ENCODE measurements at regions not wholly inside any gene's neighbourhood (a gene's known extent, or its start where the extent isn't known, plus 50 kb on each side); places are given as distances from the start of the nearest gene placed in this dataset.

- no peaks in the 10 kb centered on the region for H3K9me3 ChIP-seq (ENCODE audit: control insufficient read depth, low read length)
- no peak overlapping the region for H3K4me3 ChIP-seq (ENCODE audit: low read length)
- H3K27me3 ChIP-seq (replicated peaks; ENCODE audit: control insufficient read depth, insufficient read depth, low read length): no peaks in the 10 kb centered on the region
- no peak overlapping the region for H3K9ac ChIP-seq (ENCODE audit: low read length)
- H3K36me3 ChIP-seq (ENCODE audit: control insufficient read depth, insufficient read depth, low read length, severe bottlenecking): no peaks in the 10 kb centered on the region
- peaks cover 11% of the 10 kb centered on the region for H3K4me1 ChIP-seq (ENCODE audit: control insufficient read depth, insufficient read depth, low read length)
- DNase-seq (ENCODE audit: low read depth): no peak
These were observed 245.1 kb downstream of the RHOU start for GRCh38 chr1:228980232-228980937.

GRCh38 chr1:228982637-228983036 is 247.4 kb downstream of the RHOU start:
- Histone ChIP-seq H3K36me3 (ENCODE audit: control insufficient read depth, insufficient read depth, low read length, severe bottlenecking) (no peaks in the 10 kb centered on the region), H3K4me3 (ENCODE audit: low read length) (no peak overlapping the region), H3K27me3 (replicated peaks; ENCODE audit: control insufficient read depth, insufficient read depth, low read length) (no peaks in the 10 kb centered on the region), H3K9me3 (ENCODE audit: control insufficient read depth, low read length) (no peaks in the 10 kb centered on the region), H3K9ac (ENCODE audit: low read length) (no peak overlapping the region), H3K4me1 (ENCODE audit: control insufficient read depth, insufficient read depth, low read length) (peaks cover 19% of the 10 kb centered on the region)
- DNase-seq (ENCODE audit: low read depth): no peak

- Histone ChIP-seq H3K9ac (ENCODE audit: low read length) (no peak overlapping the region), H3K27me3 (replicated peaks; ENCODE audit: control insufficient read depth, insufficient read depth, low read length) (no peaks in the 10 kb centered on the region), H3K36me3 (ENCODE audit: control insufficient read depth, insufficient read depth, low read length, severe bottlenecking) (no peaks in the 10 kb centered on the region), H3K4me1 (ENCODE audit: control insufficient read depth, insufficient read depth, low read length) (peaks cover 19% of the 10 kb centered on the region), H3K9me3 (ENCODE audit: control insufficient read depth, low read length) (no peaks in the 10 kb centered on the region), H3K4me3 (ENCODE audit: low read length) (no peak overlapping the region)
- DNase-seq (ENCODE audit: low read depth): no peak
These were observed 248.0 kb downstream of the RHOU start for GRCh38 chr1:228983231-228983660.

- H3K36me3 ChIP-seq (ENCODE audit: control insufficient read depth, insufficient read depth, low read length, severe bottlenecking): no peaks in the 10 kb centered on the region
- H3K4me3 ChIP-seq (ENCODE audit: low read length): no peak overlapping the region
- no peaks in the 10 kb centered on the region for H3K27me3 ChIP-seq (replicated peaks; ENCODE audit: control insufficient read depth, insufficient read depth, low read length)
- no peaks in the 10 kb centered on the region for H3K9me3 ChIP-seq (ENCODE audit: control insufficient read depth, low read length)
- no peak for DNase-seq (ENCODE audit: low read depth)
- peaks cover 14% of the 10 kb centered on the region for H3K4me1 ChIP-seq (ENCODE audit: control insufficient read depth, insufficient read depth, low read length)
- no peak overlapping the region for H3K9ac ChIP-seq (ENCODE audit: low read length)
These were observed 248.4 kb downstream of the RHOU start for GRCh38 chr1:228983661-228984060.

GRCh38 chr1:228984107-228984506 is 248.8 kb downstream of the RHOU start:
- DNase-seq (ENCODE audit: low read depth): no peak
- no peaks in the 10 kb centered on the region for H3K27me3 ChIP-seq (replicated peaks; ENCODE audit: control insufficient read depth, insufficient read depth, low read length)
- peaks cover 10% of the 10 kb centered on the region for H3K4me1 ChIP-seq (ENCODE audit: control insufficient read depth, insufficient read depth, low read length)
- H3K4me3 ChIP-seq (ENCODE audit: low read length): no peak overlapping the region
- no peaks in the 10 kb centered on the region for H3K9me3 ChIP-seq (ENCODE audit: control insufficient read depth, low read length)
- no peaks in the 10 kb centered on the region for H3K36me3 ChIP-seq (ENCODE audit: control insufficient read depth, insufficient read depth, low read length, severe bottlenecking)
- no peak overlapping the region for H3K9ac ChIP-seq (ENCODE audit: low read length)

GRCh38 chr1:228984646-228985631 is 249.7 kb downstream of the RHOU start:
- no peaks in the 10 kb centered on the region for H3K36me3 ChIP-seq (ENCODE audit: control insufficient read depth, insufficient read depth, low read length, severe bottlenecking)
- no peak for DNase-seq (ENCODE audit: low read depth)
- H3K9me3 ChIP-seq (ENCODE audit: control insufficient read depth, low read length): no peaks in the 10 kb centered on the region
- no peaks in the 10 kb centered on the region for H3K27me3 ChIP-seq (replicated peaks; ENCODE audit: control insufficient read depth, insufficient read depth, low read length)
- peaks cover 13% of the 10 kb centered on the region for H3K4me1 ChIP-seq (ENCODE audit: control insufficient read depth, insufficient read depth, low read length)
- H3K4me3 ChIP-seq (ENCODE audit: low read length): no peak overlapping the region
- H3K9ac ChIP-seq (ENCODE audit: low read length): no peak overlapping the region

GRCh38 chr1:228985661-228986060 is 250.4 kb downstream of the RHOU start:
- no peak for DNase-seq (ENCODE audit: low read depth)
- no peak overlapping the region for H3K4me3 ChIP-seq (ENCODE audit: low read length)
- no peaks in the 10 kb centered on the region for H3K9me3 ChIP-seq (ENCODE audit: control insufficient read depth, low read length)
- no peaks in the 10 kb centered on the region for H3K27me3 ChIP-seq (replicated peaks; ENCODE audit: control insufficient read depth, insufficient read depth, low read length)
- H3K36me3 ChIP-seq (ENCODE audit: control insufficient read depth, insufficient read depth, low read length, severe bottlenecking): no peaks in the 10 kb centered on the region
- H3K4me1 ChIP-seq (ENCODE audit: control insufficient read depth, insufficient read depth, low read length): peaks cover 20% of the 10 kb centered on the region
- H3K9ac ChIP-seq (ENCODE audit: low read length): no peak overlapping the region

- Histone ChIP-seq H3K36me3 (ENCODE audit: control insufficient read depth, insufficient read depth, low read length, severe bottlenecking) (no peaks in the 10 kb centered on the region), H3K9me3 (ENCODE audit: control insufficient read depth, low read length) (no peaks in the 10 kb centered on the region), H3K4me1 (ENCODE audit: control insufficient read depth, insufficient read depth, low read length) (peaks cover 26% of the 10 kb centered on the region), H3K27me3 (replicated peaks; ENCODE audit: control insufficient read depth, insufficient read depth, low read length) (no peaks in the 10 kb centered on the region), H3K4me3 (ENCODE audit: low read length) (no peak overlapping the region), H3K9ac (ENCODE audit: low read length) (no peak overlapping the region)
- DNase-seq (ENCODE audit: low read depth): peak; percentile 36
These were observed 251.0 kb downstream of the RHOU start for GRCh38 chr1:228986093-228986904.

GRCh38 chr1:228987286-228987685 is 252.0 kb downstream of the RHOU start:
- no peak overlapping the region for H3K4me3 ChIP-seq (ENCODE audit: low read length)
- no peak for DNase-seq (ENCODE audit: low read depth)

GRCh38 chr1:228987736-228988506 is 252.6 kb downstream of the RHOU start:
- peaks cover 26% of the 10 kb centered on the region for H3K4me1 ChIP-seq (ENCODE audit: control insufficient read depth, insufficient read depth, low read length)
- H3K9ac ChIP-seq (ENCODE audit: low read length): no peak overlapping the region

More at GRCh38 chr1:228987286-228987685, 252.0 kb downstream of the RHOU start:
- Histone ChIP-seq H3K36me3 (ENCODE audit: control insufficient read depth, insufficient read depth, low read length, severe bottlenecking) (no peaks in the 10 kb centered on the region), H3K4me1 (ENCODE audit: control insufficient read depth, insufficient read depth, low read length) (peaks cover 26% of the 10 kb centered on the region), H3K27me3 (replicated peaks; ENCODE audit: control insufficient read depth, insufficient read depth, low read length) (no peaks in the 10 kb centered on the region), H3K9ac (ENCODE audit: low read length) (no peak overlapping the region), H3K9me3 (ENCODE audit: control insufficient read depth, low read length) (no peaks in the 10 kb centered on the region)

More at GRCh38 chr1:228987736-228988506, 252.6 kb downstream of the RHOU start:
- no peaks in the 10 kb centered on the region for H3K27me3 ChIP-seq (replicated peaks; ENCODE audit: control insufficient read depth, insufficient read depth, low read length)
- H3K4me3 ChIP-seq (ENCODE audit: low read length): no peak overlapping the region
- DNase-seq (ENCODE audit: low read depth): no peak
- H3K9me3 ChIP-seq (ENCODE audit: control insufficient read depth, low read length): no peaks in the 10 kb centered on the region
- H3K36me3 ChIP-seq (ENCODE audit: control insufficient read depth, insufficient read depth, low read length, severe bottlenecking): no peaks in the 10 kb centered on the region
